Memory B cell (primary cell): ENCODE measurements at regions not wholly inside any gene's neighbourhood (a gene's known extent, or its start where the extent isn't known, plus 50 kb on each side); places are given as distances from the start of the nearest gene placed in this dataset.

ENCODE experiments used
- ATAC-seq: fragments of 150-1000 bp; cut with Tn5 transposase; 2 replicates; pipeline ENCODE4 v1.10.0; 2021; ENCODE audit warnings: low read depth, mild to moderate bottlenecking, moderate library complexity
- DNase-seq, 2 donors: peaks; one replicate each; pipeline ENCODE4 v3.0.0; 2022; ENCODE audit warnings: low spot score in 2 of 2
- H3K27ac Mint-ChIP-seq: one replicate; pipeline ENCODE4 v1.8.0; 2022; ENCODE audit warnings: mild to moderate bottlenecking, moderate library complexity, mixed read lengths
- H3K27me3 Mint-ChIP-seq: one replicate; pipeline ENCODE4 v1.8.0; 2022; ENCODE audit warnings: mixed read lengths
- H3K36me3 Mint-ChIP-seq: one replicate; pipeline ENCODE4 v1.8.0; 2022; ENCODE audit warnings: mild to moderate bottlenecking, mixed read lengths
- H3K4me1 Mint-ChIP-seq: one replicate; pipeline ENCODE4 v1.8.0; 2022; ENCODE audit warnings: mixed read lengths
- H3K4me3 Mint-ChIP-seq: one replicate; pipeline ENCODE4 v1.8.0; 2022; ENCODE audit warnings: mild to moderate bottlenecking, moderate library complexity, mixed read lengths
- H3K9me3 Mint-ChIP-seq: one replicate; pipeline ENCODE4 v1.8.0; 2022; ENCODE audit warnings: mixed read lengths

- ATAC-seq = no peak
- Mint-ChIP-seq H3K27ac (no peak overlapping the region), H3K36me3 (peaks cover 1% of the 10 kb centered on the region), H3K4me3 (no peak overlapping the region), H3K9me3 (peaks cover 1% of the 10 kb centered on the region), H3K27me3 (peaks cover 3% of the 10 kb centered on the region), H3K4me1 (no peaks in the 10 kb centered on the region)
- DNase-seq = no peak
Measured at GRCh38 chr15:29476503-29477080, 207.0 kb upstream of the NSMCE3 start.

GRCh38 chr15:29475096-29475495, 205.5 kb upstream of the NSMCE3 start:
- Mint-ChIP-seq H3K36me3 (peaks cover 1% of the 10 kb centered on the region), H3K27ac (no peak overlapping the region), H3K4me1 (no peaks in the 10 kb centered on the region), H3K9me3 (peaks cover 1% of the 10 kb centered on the region), H3K27me3 (peaks cover 3% of the 10 kb centered on the region), H3K4me3 (no peak overlapping the region)
- ATAC-seq (no peak), DNase-seq (no peak)

- Mint-ChIP-seq H3K4me1 (no peaks in the 10 kb centered on the region), H3K9me3 (no peaks in the 10 kb centered on the region), H3K27me3 (peaks cover 2% of the 10 kb centered on the region), H3K4me3 (no peak overlapping the region), H3K36me3 (no peaks in the 10 kb centered on the region), H3K27ac (no peak overlapping the region)
- DNase-seq (no peak), ATAC-seq (no peak)
Measured at GRCh38 chr15:29473621-29474105, 204.0 kb upstream of the NSMCE3 start.

GRCh38 chr15:29472901-29473445, 203.4 kb upstream of the NSMCE3 start:
- Mint-ChIP-seq H3K9me3 (no peaks in the 10 kb centered on the region), H3K27me3 (peaks cover 2% of the 10 kb centered on the region), H3K4me3 (no peak overlapping the region), H3K36me3 (no peaks in the 10 kb centered on the region), H3K27ac (no peak overlapping the region), H3K4me1 (no peaks in the 10 kb centered on the region)
- DNase-seq (no peak), ATAC-seq (no peak)

- no peak overlapping the region for H3K27ac Mint-ChIP-seq
- H3K4me1 Mint-ChIP-seq = no peaks in the 10 kb centered on the region
- no peaks in the 10 kb centered on the region for H3K36me3 Mint-ChIP-seq
- ATAC-seq (no peak), DNase-seq (no peak)
- no peak overlapping the region for H3K4me3 Mint-ChIP-seq
- H3K27me3 Mint-ChIP-seq = peaks cover 2% of the 10 kb centered on the region
- H3K9me3 Mint-ChIP-seq = no peaks in the 10 kb centered on the region
Measured at GRCh38 chr15:29471757-29472156, 202.1 kb upstream of the NSMCE3 start.

- H3K4me1 Mint-ChIP-seq = no peaks in the 10 kb centered on the region
- no peaks in the 10 kb centered on the region for H3K9me3 Mint-ChIP-seq
- H3K27me3 Mint-ChIP-seq = peaks cover 2% of the 10 kb centered on the region
- DNase-seq (no peak), ATAC-seq (no peak)
- H3K4me3 Mint-ChIP-seq = no peak overlapping the region
- H3K27ac Mint-ChIP-seq = no peak overlapping the region
- no peaks in the 10 kb centered on the region for H3K36me3 Mint-ChIP-seq
Measured at GRCh38 chr15:29471306-29471705, 201.7 kb upstream of the NSMCE3 start.

- H3K9me3 Mint-ChIP-seq = peaks cover 3% of the 10 kb centered on the region
- DNase-seq = no peak
- H3K27me3 Mint-ChIP-seq = peaks cover 2% of the 10 kb centered on the region
- H3K4me3 Mint-ChIP-seq = no peak overlapping the region
- H3K27ac Mint-ChIP-seq = no peak overlapping the region
- ATAC-seq = no peak
- H3K4me1 Mint-ChIP-seq = peaks cover 4% of the 10 kb centered on the region
- H3K36me3 Mint-ChIP-seq = no peaks in the 10 kb centered on the region
Measured at GRCh38 chr15:29470794-29471193, 201.2 kb upstream of the NSMCE3 start.

GRCh38 chr15:29470311-29470710, 200.7 kb upstream of the NSMCE3 start:
- Mint-ChIP-seq H3K4me1 (peaks cover 4% of the 10 kb centered on the region), H3K27me3 (peaks cover 2% of the 10 kb centered on the region), H3K4me3 (no peak overlapping the region), H3K9me3 (peaks cover 3% of the 10 kb centered on the region), H3K27ac (no peak overlapping the region), H3K36me3 (no peaks in the 10 kb centered on the region)
- ATAC-seq (no peak), DNase-seq (no peak)

GRCh38 chr15:29468899-29469298, 199.3 kb upstream of the NSMCE3 start:
- Mint-ChIP-seq H3K9me3 (peaks cover 3% of the 10 kb centered on the region), H3K36me3 (no peaks in the 10 kb centered on the region), H3K4me3 (no peak overlapping the region), H3K27ac (no peak overlapping the region), H3K27me3 (peaks cover 2% of the 10 kb centered on the region), H3K4me1 (peaks cover 4% of the 10 kb centered on the region)
- no peak for ATAC-seq
- no peak for DNase-seq

- ATAC-seq = no peak
- H3K27me3 Mint-ChIP-seq = peaks cover 2% of the 10 kb centered on the region
- no peak overlapping the region for H3K4me3 Mint-ChIP-seq
- no peak overlapping the region for H3K27ac Mint-ChIP-seq
- H3K36me3 Mint-ChIP-seq = no peaks in the 10 kb centered on the region
- no peak for DNase-seq
- peaks cover 3% of the 10 kb centered on the region for H3K9me3 Mint-ChIP-seq
- H3K4me1 Mint-ChIP-seq = peaks cover 4% of the 10 kb centered on the region
Measured at GRCh38 chr15:29467091-29467490, 197.5 kb upstream of the NSMCE3 start.

GRCh38 chr15:29466292-29466691, 196.7 kb upstream of the NSMCE3 start:
- DNase-seq = no peak
- Mint-ChIP-seq H3K27me3 (peaks cover 6% of the 10 kb centered on the region), H3K4me3 (no peak overlapping the region), H3K4me1 (peaks cover 4% of the 10 kb centered on the region), H3K36me3 (no peaks in the 10 kb centered on the region), H3K27ac (no peak overlapping the region), H3K9me3 (peaks cover 3% of the 10 kb centered on the region)
- ATAC-seq = no peak

GRCh38 chr15:29465816-29466215, 196.2 kb upstream of the NSMCE3 start:
- Mint-ChIP-seq H3K9me3 (peaks cover 3% of the 10 kb centered on the region), H3K27me3 (peaks cover 6% of the 10 kb centered on the region), H3K36me3 (no peaks in the 10 kb centered on the region), H3K27ac (no peak overlapping the region), H3K4me3 (no peak overlapping the region), H3K4me1 (peaks cover 4% of the 10 kb centered on the region)
- ATAC-seq (no peak), DNase-seq (no peak)

- Mint-ChIP-seq H3K27ac (no peak overlapping the region), H3K27me3 (peaks cover 6% of the 10 kb centered on the region), H3K4me3 (no peak overlapping the region), H3K36me3 (no peaks in the 10 kb centered on the region), H3K4me1 (peaks cover 4% of the 10 kb centered on the region), H3K9me3 (peaks cover 3% of the 10 kb centered on the region)
- DNase-seq = no peak
- no peak for ATAC-seq
Measured at GRCh38 chr15:29465196-29465595, 195.6 kb upstream of the NSMCE3 start.

- H3K27ac Mint-ChIP-seq = no peak overlapping the region
- peaks cover 3% of the 10 kb centered on the region for H3K9me3 Mint-ChIP-seq
- peaks cover 4% of the 10 kb centered on the region for H3K4me1 Mint-ChIP-seq
- DNase-seq = no peak
- ATAC-seq = no peak
- peaks cover 9% of the 10 kb centered on the region for H3K27me3 Mint-ChIP-seq
- H3K36me3 Mint-ChIP-seq = peaks cover 2% of the 10 kb centered on the region
- H3K4me3 Mint-ChIP-seq = no peak overlapping the region
Measured at GRCh38 chr15:29461877-29462276, 192.3 kb upstream of the NSMCE3 start.

GRCh38 chr15:29458361-29458760, 188.7 kb upstream of the NSMCE3 start:
- H3K27ac Mint-ChIP-seq = no peak overlapping the region
- H3K4me3 Mint-ChIP-seq = no peak overlapping the region
- ATAC-seq (no peak), DNase-seq (no peak)
- peaks cover 12% of the 10 kb centered on the region for H3K27me3 Mint-ChIP-seq
- no peaks in the 10 kb centered on the region for H3K4me1 Mint-ChIP-seq
- H3K9me3 Mint-ChIP-seq = no peaks in the 10 kb centered on the region
- H3K36me3 Mint-ChIP-seq = peaks cover 2% of the 10 kb centered on the region
